ENCODE measurements at regions not wholly inside any gene's neighbourhood (a gene's known extent, or its start where the extent isn't known, plus 50 kb on each side); places are given as distances from the start of the nearest gene placed in this dataset.

GRCh38 chr2:198756166-198756565 is 701.6 kb downstream of the SATB2 start:
- DNase-seq (ENCODE audit: low read depth, low spot score) (no peak), FAIRE-seq (no peak)
- no peak overlapping the region for H3K27ac ChIP-seq (ENCODE audit: insufficient read depth, low read depth, low read length)
- ChIA-PET CTCF (no interaction called here), POLR2A (no interaction called here)
- H3K9me1 ChIP-seq (replicated peaks; ENCODE audit: control insufficient read depth, extremely low read depth, insufficient read depth, low read length): no peaks in the 10 kb centered on the region
- no peaks in the 10 kb centered on the region for H3K36me3 ChIP-seq (ENCODE audit: control insufficient read depth in 2 of 2, extremely low read depth in 1 of 2, insufficient read depth in 2 of 2, low read length in 2 of 2)
- no peak overlapping the region for H3K4me2 ChIP-seq (ENCODE audit: insufficient read depth, low read length)
- peaks cover 2% of the 10 kb centered on the region for H3K9me3 ChIP-seq (replicated peaks; ENCODE audit: control insufficient read depth, insufficient read depth, low read length)
- H3K9ac ChIP-seq (replicated peaks; ENCODE audit: extremely low read depth, insufficient read depth, low read length): no peak overlapping the region
- no peaks in the 10 kb centered on the region for H3K4me1 ChIP-seq (ENCODE audit: control insufficient read depth, extremely low read depth, insufficient read depth, low read length)
- TF ChIP-seq JUN (IDR thresholded peaks at IDR 0.05; ENCODE audit: borderline replicate concordance, insufficient read depth, insufficient read length, low read depth): no peak
- no peak for TF ChIP-seq POLR2AphosphoS5 (IDR thresholded peaks at IDR 0.05; ENCODE audit: insufficient read depth, low read depth, low read length)
- TF ChIP-seq MYC (IDR thresholded peaks at IDR 0.05; ENCODE audit: low read depth, low read length): no peak
- no peak for TF ChIP-seq MAX (IDR thresholded peaks at IDR 0.05; ENCODE audit: insufficient read depth, insufficient read length)
- no peak for TF ChIP-seq CTCF (IDR thresholded peaks at IDR 0.05; ENCODE audit: extremely low read depth in 1 of 2, insufficient read depth in 1 of 2, low read depth in 1 of 2, low read length in 2 of 2)
- no peak for TF ChIP-seq POLR2A (IDR thresholded peaks at IDR 0.05; ENCODE audit: low read depth, low read length)
- no peaks in the 10 kb centered on the region for H3K79me2 ChIP-seq (ENCODE audit: control insufficient read depth, insufficient read depth, low read length)
- intact Hi-C loops (cut with micrococcal nuclease) (no loop called here), dilution Hi-C loops (cut with MboI; ENCODE audit: extremely low pct_ligation_motif_present, low sequenced_read_pairs) (no loop called here)
- no peak overlapping the region for H3K4me3 ChIP-seq (replicated peaks in 1 of 3; ENCODE audit: insufficient read depth in 1 of 3, low read depth in 1 of 3, low read length in 3 of 3)
- no peaks in the 10 kb centered on the region for H4K20me1 ChIP-seq (replicated peaks; ENCODE audit: control insufficient read depth, extremely low read depth, insufficient read depth, low read length)
- no TSS peak for BruUV-seq (replicated peaks)
- no peak overlapping the region for H2AFZ ChIP-seq (ENCODE audit: low read depth, low read length)
- H3K27me3 ChIP-seq (ENCODE audit: control insufficient read depth in 2 of 2, insufficient read depth in 2 of 2, low read length in 2 of 2): no peaks in the 10 kb centered on the region

- Histone ChIP-seq H3K9ac (replicated peaks; ENCODE audit: extremely low read depth, insufficient read depth, low read length) (no peak overlapping the region), H3K4me3 (replicated peaks in 1 of 3; ENCODE audit: insufficient read depth in 1 of 3, low read depth in 1 of 3, low read length in 3 of 3) (no peak overlapping the region), H3K9me1 (replicated peaks; ENCODE audit: control insufficient read depth, extremely low read depth, insufficient read depth, low read length) (no peaks in the 10 kb centered on the region), H3K9me3 (replicated peaks; ENCODE audit: control insufficient read depth, insufficient read depth, low read length) (peaks cover 2% of the 10 kb centered on the region), H3K4me1 (ENCODE audit: control insufficient read depth, extremely low read depth, insufficient read depth, low read length) (no peaks in the 10 kb centered on the region), H3K27ac (ENCODE audit: insufficient read depth, low read depth, low read length) (no peak overlapping the region), H3K27me3 (ENCODE audit: control insufficient read depth in 2 of 2, insufficient read depth in 2 of 2, low read length in 2 of 2) (no peaks in the 10 kb centered on the region), H2AFZ (ENCODE audit: low read depth, low read length) (no peak overlapping the region), H4K20me1 (replicated peaks; ENCODE audit: control insufficient read depth, extremely low read depth, insufficient read depth, low read length) (no peaks in the 10 kb centered on the region), H3K79me2 (ENCODE audit: control insufficient read depth, insufficient read depth, low read length) (no peaks in the 10 kb centered on the region), H3K4me2 (ENCODE audit: insufficient read depth, low read length) (no peak overlapping the region), H3K36me3 (ENCODE audit: control insufficient read depth in 2 of 2, extremely low read depth in 1 of 2, insufficient read depth in 2 of 2, low read length in 2 of 2) (no peaks in the 10 kb centered on the region)
- no TSS peak for BruUV-seq (replicated peaks)
- no peak for DNase-seq (ENCODE audit: low read depth, low spot score)
- intact Hi-C loops (cut with micrococcal nuclease) (no loop called here), dilution Hi-C loops (cut with MboI; ENCODE audit: extremely low pct_ligation_motif_present, low sequenced_read_pairs) (no loop called here)
- ChIA-PET CTCF (no interaction called here), POLR2A (no interaction called here)
- TF ChIP-seq MYC (IDR thresholded peaks at IDR 0.05; ENCODE audit: low read depth, low read length) (no peak), POLR2AphosphoS5 (IDR thresholded peaks at IDR 0.05; ENCODE audit: insufficient read depth, low read depth, low read length) (no peak), MAX (IDR thresholded peaks at IDR 0.05; ENCODE audit: insufficient read depth, insufficient read length) (no peak), CTCF (IDR thresholded peaks at IDR 0.05; ENCODE audit: extremely low read depth in 1 of 2, insufficient read depth in 1 of 2, low read depth in 1 of 2, low read length in 2 of 2) (no peak), POLR2A (IDR thresholded peaks at IDR 0.05; ENCODE audit: low read depth, low read length) (no peak), EZH2 (IDR thresholded peaks at IDR 0.05; ENCODE audit: borderline replicate concordance, low read depth, low read length, severe bottlenecking) (no peak), JUN (IDR thresholded peaks at IDR 0.05; ENCODE audit: borderline replicate concordance, insufficient read depth, insufficient read length, low read depth) (no peak), GATA2 (IDR thresholded peaks at IDR 0.05; ENCODE audit: insufficient read depth, insufficient read length, low read depth, low read length) (no peak), FOS (IDR thresholded peaks at IDR 0.05; ENCODE audit: borderline replicate concordance, insufficient read depth, low read length) (no peak)
- no peak for FAIRE-seq
These were observed 704.6 kb downstream of the SATB2 start for GRCh38 chr2:198753101-198753500.
